ENCODE measurements at regions not wholly inside any gene's neighbourhood (a gene's known extent, or its start where the extent isn't known, plus 50 kb on each side); places are given as distances from the start of the nearest gene placed in this dataset.

DNA sequence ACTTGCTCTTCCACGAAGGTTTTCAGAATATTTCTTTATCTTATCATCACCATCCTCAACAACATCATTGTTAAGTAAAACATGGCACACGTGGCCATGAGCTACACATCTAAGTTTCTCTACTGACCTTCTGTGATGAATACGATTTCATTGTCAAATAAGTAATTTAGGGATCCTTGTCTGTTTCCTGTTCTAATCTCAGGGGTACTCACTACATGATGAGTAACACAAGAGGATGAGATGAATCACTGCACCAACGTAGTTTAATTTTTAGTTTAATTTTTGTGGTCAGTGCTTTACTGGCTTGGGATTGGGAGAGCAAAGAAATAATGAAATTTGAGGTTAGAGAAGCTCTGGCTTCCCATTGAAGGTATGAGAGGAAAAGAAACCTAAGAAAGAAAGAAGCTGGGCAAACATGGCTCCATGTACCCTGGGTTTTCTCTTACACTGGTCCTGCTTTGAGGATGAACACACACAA, 461.9 kb upstream of the KLF6 start:
- TF ChIP-seq, protein P1, sequence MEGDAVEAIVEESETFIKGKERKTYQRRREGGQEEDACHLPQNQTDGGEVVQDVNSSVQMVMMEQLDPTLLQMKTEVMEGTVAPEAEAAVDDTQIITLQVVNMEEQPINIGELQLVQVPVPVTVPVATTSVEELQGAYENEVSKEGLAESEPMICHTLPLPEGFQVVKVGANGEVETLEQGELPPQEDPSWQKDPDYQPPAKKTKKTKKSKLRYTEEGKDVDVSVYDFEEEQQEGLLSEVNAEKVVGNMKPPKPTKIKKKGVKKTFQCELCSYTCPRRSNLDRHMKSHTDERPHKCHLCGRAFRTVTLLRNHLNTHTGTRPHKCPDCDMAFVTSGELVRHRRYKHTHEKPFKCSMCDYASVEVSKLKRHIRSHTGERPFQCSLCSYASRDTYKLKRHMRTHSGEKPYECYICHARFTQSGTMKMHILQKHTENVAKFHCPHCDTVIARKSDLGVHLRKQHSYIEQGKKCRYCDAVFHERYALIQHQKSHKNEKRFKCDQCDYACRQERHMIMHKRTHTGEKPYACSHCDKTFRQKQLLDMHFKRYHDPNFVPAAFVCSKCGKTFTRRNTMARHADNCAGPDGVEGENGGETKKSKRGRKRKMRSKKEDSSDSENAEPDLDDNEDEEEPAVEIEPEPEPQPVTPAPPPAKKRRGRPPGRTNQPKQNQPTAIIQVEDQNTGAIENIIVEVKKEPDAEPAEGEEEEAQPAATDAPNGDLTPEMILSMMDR (tag by site-specific recombination; IDR thresholded peaks at IDR 0.05), result no peak
- TF ChIP-seq ZNF76 (tag by site-specific recombination; IDR thresholded peaks at IDR 0.05; ENCODE audit: borderline replicate concordance, low read depth), result no peak
- TF ChIP-seq PATZ1 (tag by site-specific recombination; IDR thresholded peaks at IDR 0.05), result no peak
- TF ChIP-seq ZBTB10 (tag by site-specific recombination; IDR thresholded peaks at IDR 0.05), result no peak
- no peak for TF ChIP-seq ZNF785 (tag by site-specific recombination; IDR thresholded peaks at IDR 0.05)
- no peak for TF ChIP-seq ZNF248 (tag by site-specific recombination; IDR thresholded peaks at IDR 0.05)
- no peak for TF ChIP-seq YY1 (tag by site-specific recombination; IDR thresholded peaks at IDR 0.05)
- TF ChIP-seq ZNF391 (tag by site-specific recombination; IDR thresholded peaks at IDR 0.05; ENCODE audit: borderline replicate concordance, low read depth), result no peak
- no peak for TF ChIP-seq ZNF37A (tag by site-specific recombination; IDR thresholded peaks at IDR 0.05)
- no peak for TF ChIP-seq SP2 (tag by site-specific recombination; IDR thresholded peaks at IDR 0.05)
- TF ChIP-seq ZNF555 (tag by site-specific recombination; conservative IDR thresholded peaks at IDR 0.05), result no peak
